Activated CD4-positive, alpha-beta T cell treated with anti-CD3 and anti-CD28 coated beads for 36 hours (primary cell): ENCODE measurements at regions not wholly inside any gene's neighbourhood (a gene's known extent, or its start where the extent isn't known, plus 50 kb on each side); places are given as distances from the start of the nearest gene placed in this dataset.

Source experiments
- ATAC-seq: fragments of 200-7000 bp; cut with Tn5 transposase; one replicate; pipeline ENCODE4 v1.10.0; 2021; ENCODE audit warnings: mild to moderate bottlenecking, moderate library complexity
- CTCF ChIA-PET: fragments of 350-600 bp; sonication (Branson Sonifier 250); formaldehyde crosslinking; loops from one replicate; lab custom pipeline; 2021; ENCODE audit warnings: antibody characterized with exemption; lab: Charles Lee
- POLR2A ChIA-PET: fragments of 350-600 bp; sonication (Branson Sonifier 250); formaldehyde crosslinking; loops from one replicate; lab custom pipeline; 2021; ENCODE audit warnings: antibody characterized with exemption, inconsistent platforms; lab: Charles Lee
- DNase-seq: peaks from one replicate; pipeline ENCODE4 v3.0.0-alpha.2; 2020
- H3K27ac Mint-ChIP-seq: one replicate; pipeline ENCODE4 v1.8.0; 2021; ENCODE audit warnings: mixed read lengths
- H3K27me3 Mint-ChIP-seq: one replicate; pipeline ENCODE4 v1.8.0; 2021; ENCODE audit warnings: mixed read lengths
- H3K36me3 Mint-ChIP-seq: one replicate; pipeline ENCODE4 v1.8.0; 2021; ENCODE audit warnings: low read depth, mixed read lengths
- H3K4me1 Mint-ChIP-seq: one replicate; pipeline ENCODE4 v1.8.0; 2021; ENCODE audit warnings: mixed read lengths
- H3K4me3 Mint-ChIP-seq: one replicate; pipeline ENCODE4 v1.8.0; 2021; ENCODE audit warnings: mild to moderate bottlenecking, moderate library complexity, mixed read lengths
- H3K9me3 Mint-ChIP-seq: one replicate; pipeline ENCODE4 v1.8.0; 2021; ENCODE audit warnings: low read depth, mixed read lengths
- intact Hi-C, 2 experiments: fragments of 100-400 bp; cut with DNase I in 1 of 2; cut with micrococcal nuclease in 1 of 2; formaldehyde crosslinking; loops; one replicate each; pipeline versions ENCODE4 v1.14.2 to v1.15.1; 2022 to 2024; cut with DNase I, micrococcal nuclease

GRCh38 chr13:106295971-106296370 is 239.5 kb downstream of the EFNB2 start:
- H3K9me3 Mint-ChIP-seq = no peaks in the 10 kb centered on the region
- H3K27me3 Mint-ChIP-seq = peaks cover 7% of the 10 kb centered on the region
- intact Hi-C loops = no loop called here
- H3K36me3 Mint-ChIP-seq = no peaks in the 10 kb centered on the region
- no peaks in the 10 kb centered on the region for H3K4me1 Mint-ChIP-seq
- DNase-seq = no peak
- CTCF ChIA-PET = no interaction called here
- no peak overlapping the region for H3K4me3 Mint-ChIP-seq
- no peak overlapping the region for H3K27ac Mint-ChIP-seq
- ATAC-seq = no peak
- POLR2A ChIA-PET = no interaction called here

- ATAC-seq = no peak
- peaks cover 5% of the 10 kb centered on the region for H3K27me3 Mint-ChIP-seq
- H3K36me3 Mint-ChIP-seq = no peaks in the 10 kb centered on the region
- no peak overlapping the region for H3K27ac Mint-ChIP-seq
- intact Hi-C loops = no loop called here
- H3K4me1 Mint-ChIP-seq = no peaks in the 10 kb centered on the region
- no peak overlapping the region for H3K4me3 Mint-ChIP-seq
- H3K9me3 Mint-ChIP-seq = no peaks in the 10 kb centered on the region
- POLR2A ChIA-PET = no interaction called here
- CTCF ChIA-PET = no interaction called here
- no peak for DNase-seq
Measured at GRCh38 chr13:106291006-106291405, 244.5 kb downstream of the EFNB2 start.

- DNase-seq (no peak), ATAC-seq (no peak)
- ChIA-PET POLR2A (no interaction called here), CTCF (no interaction called here)
- Mint-ChIP-seq H3K27ac (no peak overlapping the region), H3K4me1 (no peaks in the 10 kb centered on the region), H3K4me3 (no peak overlapping the region), H3K9me3 (no peaks in the 10 kb centered on the region), H3K36me3 (no peaks in the 10 kb centered on the region), H3K27me3 (peaks cover 7% of the 10 kb centered on the region)
- intact Hi-C loops = no loop called here
Measured at GRCh38 chr13:106287351-106287750, 248.1 kb downstream of the EFNB2 start.

- Mint-ChIP-seq H3K36me3 (no peaks in the 10 kb centered on the region), H3K27me3 (peaks cover 7% of the 10 kb centered on the region), H3K4me3 (no peak overlapping the region), H3K27ac (no peak overlapping the region), H3K9me3 (no peaks in the 10 kb centered on the region), H3K4me1 (no peaks in the 10 kb centered on the region)
- intact Hi-C loops = loop anchor here in 1 of 2 experiments (1.0 kb wide), 1 partner anchor 25 kb away; no protein-coding TSS in a partner anchor
- no peak for ATAC-seq
- ChIA-PET CTCF (no interaction called here), POLR2A (no interaction called here)
- no peak for DNase-seq
Measured at GRCh38 chr13:106286811-106287210, 248.7 kb downstream of the EFNB2 start.

- ChIA-PET CTCF (no interaction called here), POLR2A (no interaction called here)
- no peak overlapping the region for H3K4me3 Mint-ChIP-seq
- H3K36me3 Mint-ChIP-seq = no peaks in the 10 kb centered on the region
- no peak for ATAC-seq
- intact Hi-C loops = no loop called here
- H3K27me3 Mint-ChIP-seq = peaks cover 2% of the 10 kb centered on the region
- H3K4me1 Mint-ChIP-seq = no peaks in the 10 kb centered on the region
- no peak for DNase-seq
- H3K27ac Mint-ChIP-seq = no peak overlapping the region
- H3K9me3 Mint-ChIP-seq = no peaks in the 10 kb centered on the region
Measured at GRCh38 chr13:106284358-106284757, 251.1 kb downstream of the EFNB2 start.

- Mint-ChIP-seq H3K27ac (no peak overlapping the region), H3K4me3 (no peak overlapping the region), H3K9me3 (no peaks in the 10 kb centered on the region), H3K27me3 (peaks cover 2% of the 10 kb centered on the region), H3K4me1 (no peaks in the 10 kb centered on the region), H3K36me3 (no peaks in the 10 kb centered on the region)
- DNase-seq (no peak), ATAC-seq (no peak)
- intact Hi-C loops = no loop called here
- ChIA-PET CTCF (no interaction called here), POLR2A (no interaction called here)
Measured at GRCh38 chr13:106281426-106281825, 254.0 kb downstream of the EFNB2 start.

GRCh38 chr13:106277484-106278154 is 257.8 kb downstream of the EFNB2 start:
- Mint-ChIP-seq H3K9me3 (no peaks in the 10 kb centered on the region), H3K36me3 (no peaks in the 10 kb centered on the region), H3K27me3 (peaks cover 2% of the 10 kb centered on the region), H3K4me3 (no peak overlapping the region), H3K4me1 (no peaks in the 10 kb centered on the region), H3K27ac (no peak overlapping the region)
- ChIA-PET CTCF (interaction anchor here (1.5 kb wide), 1 partner anchor 15 kb away, joined by 4 read pairs; no protein-coding TSS in a partner anchor), POLR2A (no interaction called here)
- intact Hi-C loops = no loop called here
- DNase-seq (no peak), ATAC-seq (no peak)

- intact Hi-C loops = no loop called here
- ChIA-PET POLR2A (no interaction called here), CTCF (no interaction called here)
- Mint-ChIP-seq H3K36me3 (no peaks in the 10 kb centered on the region), H3K4me3 (no peak overlapping the region), H3K27ac (no peak overlapping the region), H3K4me1 (no peaks in the 10 kb centered on the region), H3K9me3 (no peaks in the 10 kb centered on the region), H3K27me3 (peaks cover 2% of the 10 kb centered on the region)
- ATAC-seq = no peak
- no peak for DNase-seq
Measured at GRCh38 chr13:106276876-106277275, 258.6 kb downstream of the EFNB2 start.

- no peak overlapping the region for H3K27ac Mint-ChIP-seq
- intact Hi-C loops = no loop called here
- H3K27me3 Mint-ChIP-seq = peaks cover 2% of the 10 kb centered on the region
- no peaks in the 10 kb centered on the region for H3K9me3 Mint-ChIP-seq
- ATAC-seq (no peak), DNase-seq (no peak)
- POLR2A ChIA-PET = no interaction called here
- H3K4me1 Mint-ChIP-seq = no peaks in the 10 kb centered on the region
- H3K36me3 Mint-ChIP-seq = no peaks in the 10 kb centered on the region
- no peak overlapping the region for H3K4me3 Mint-ChIP-seq
- CTCF ChIA-PET = no interaction called here
Measured at GRCh38 chr13:106275446-106276032, 259.9 kb downstream of the EFNB2 start.

GRCh38 chr13:106274551-106275203 is 260.8 kb downstream of the EFNB2 start:
- Mint-ChIP-seq H3K27me3 (peaks cover 2% of the 10 kb centered on the region), H3K36me3 (no peaks in the 10 kb centered on the region), H3K27ac (no peak overlapping the region), H3K4me1 (no peaks in the 10 kb centered on the region), H3K4me3 (no peak overlapping the region), H3K9me3 (no peaks in the 10 kb centered on the region)
- intact Hi-C loops = no loop called here
- ChIA-PET POLR2A (no interaction called here), CTCF (interaction anchor here (1.2 kb wide), 1 partner anchor 18 kb away, joined by 4 read pairs; no protein-coding TSS in a partner anchor)
- DNase-seq = no peak
- no peak for ATAC-seq

- Mint-ChIP-seq H3K27ac (no peak overlapping the region), H3K4me1 (no peaks in the 10 kb centered on the region), H3K9me3 (no peaks in the 10 kb centered on the region), H3K27me3 (peaks cover 4% of the 10 kb centered on the region), H3K36me3 (no peaks in the 10 kb centered on the region), H3K4me3 (no peak overlapping the region)
- POLR2A ChIA-PET = no interaction called here
- CTCF ChIA-PET = interaction anchor here (1.0 kb wide), 1 partner anchor 70 kb away, joined by 3 read pairs; no protein-coding TSS in a partner anchor
- no peak for DNase-seq
- intact Hi-C loops = loop anchor here in 1 of 2 experiments (5.0 kb wide), 1 partner anchor 462 kb away; no protein-coding TSS in a partner anchor
- ATAC-seq = no peak
Measured at GRCh38 chr13:106263801-106264200, 271.7 kb downstream of the EFNB2 start.

- Mint-ChIP-seq H3K4me3 (no peak overlapping the region), H3K27ac (no peak overlapping the region), H3K9me3 (no peaks in the 10 kb centered on the region), H3K27me3 (peaks cover 4% of the 10 kb centered on the region), H3K36me3 (no peaks in the 10 kb centered on the region), H3K4me1 (no peaks in the 10 kb centered on the region)
- ATAC-seq = no peak
- POLR2A ChIA-PET = no interaction called here
- intact Hi-C loops = loop anchor here (1.0 to 5.0 kb wide), 2 partner anchors 23 to 461 kb away; no protein-coding TSS in a partner anchor
- no peak for DNase-seq
- CTCF ChIA-PET = no interaction called here
Measured at GRCh38 chr13:106262886-106263285, 272.6 kb downstream of the EFNB2 start.
